ENCODE measurements at regions not wholly inside any gene's neighbourhood (a gene's known extent, or its start where the extent isn't known, plus 50 kb on each side); places are given as distances from the start of the nearest gene placed in this dataset.

DNA sequence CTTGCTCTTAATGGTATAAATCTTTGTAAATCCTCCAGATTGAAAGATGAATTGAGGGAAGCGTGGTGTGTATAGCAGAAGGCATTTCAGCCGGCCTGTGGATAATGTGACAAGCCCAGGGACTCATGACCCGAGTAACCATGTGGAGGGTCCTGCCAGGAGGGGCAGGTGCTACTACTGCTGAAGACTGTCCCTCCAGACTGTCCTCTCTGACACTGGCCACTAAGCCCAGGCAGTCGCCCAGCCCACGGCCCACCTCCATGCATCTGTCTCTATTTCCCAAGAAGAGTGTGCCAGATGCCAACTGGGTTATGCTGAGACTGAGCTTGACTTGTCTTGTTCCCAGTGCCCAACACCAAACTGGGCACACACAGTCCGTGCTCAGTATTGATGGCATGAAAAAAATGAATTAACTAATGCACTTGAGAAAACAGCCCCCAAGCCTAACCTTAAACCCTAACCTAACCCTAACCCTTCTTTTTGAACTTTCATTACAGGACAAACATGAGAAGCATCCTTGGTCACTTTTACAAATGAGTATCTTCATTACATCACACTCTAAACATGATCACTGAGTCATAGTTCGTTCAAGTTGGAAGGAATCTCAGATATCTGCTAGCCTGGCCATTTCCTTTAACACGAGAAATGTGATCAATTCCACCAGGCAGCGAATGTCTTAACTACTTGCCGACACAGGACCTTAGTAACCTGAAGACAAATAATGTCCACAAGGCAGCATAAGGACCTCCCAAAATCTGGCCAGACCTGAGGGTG is 182.2 kb upstream of the RREB1 start:
- Mint-ChIP-seq H3K4me1 (ENCODE audit: insufficient read depth, unreplicated experiment) (peaks cover 14% of the 10 kb centered on the region), H3K27ac (ENCODE audit: low read depth, unreplicated experiment) (no peak overlapping the region), H3K27me3 (ENCODE audit: insufficient read depth, unreplicated experiment) (no peaks in the 10 kb centered on the region), H3K9me3 (ENCODE audit: unreplicated experiment) (no peaks in the 10 kb centered on the region), H3K36me3 (ENCODE audit: insufficient read depth, unreplicated experiment) (no peaks in the 10 kb centered on the region), H3K4me3 (ENCODE audit: unreplicated experiment) (no peak overlapping the region)
- TF ChIP-seq CTCF (IDR thresholded peaks at IDR 0.05; ENCODE audit: unreplicated experiment) = no peak
- POLR2A ChIA-PET = no interaction called here
- DNase-seq (ENCODE audit: unreplicated experiment) = no peak
- no TSS peak for BruUV-seq (replicated peaks)
- CTCF ChIA-PET = no interaction called here
- intact Hi-C loops (cut with micrococcal nuclease) = no loop called here

GRCh38 chr6:6926856-6927255 is 180.9 kb upstream of the RREB1 start:
- CTCF ChIA-PET = interaction anchor here (0.7 to 1.0 kb wide), 2 partner anchors 250 to 252 kb away, joined by 3 to 5 read pairs; no protein-coding TSS in a partner anchor
- Mint-ChIP-seq H3K9me3 (ENCODE audit: unreplicated experiment) (no peaks in the 10 kb centered on the region), H3K36me3 (ENCODE audit: insufficient read depth, unreplicated experiment) (no peaks in the 10 kb centered on the region), H3K4me3 (ENCODE audit: unreplicated experiment) (no peak overlapping the region), H3K27me3 (ENCODE audit: insufficient read depth, unreplicated experiment) (no peaks in the 10 kb centered on the region), H3K27ac (ENCODE audit: low read depth, unreplicated experiment) (no peak overlapping the region), H3K4me1 (ENCODE audit: insufficient read depth, unreplicated experiment) (peaks cover 14% of the 10 kb centered on the region)
- TF ChIP-seq CTCF (IDR thresholded peaks at IDR 0.05; ENCODE audit: unreplicated experiment) = no peak
- intact Hi-C loops (cut with micrococcal nuclease) = no loop called here
- no peak for DNase-seq (ENCODE audit: unreplicated experiment)
- POLR2A ChIA-PET = interaction anchor here (1.1 to 1.2 kb wide), 2 partner anchors 40 to 45 kb away, joined by 3 read pairs; no protein-coding TSS in a partner anchor
- no TSS peak for BruUV-seq (replicated peaks)

GRCh38 chr6:6927521-6928361 is 180.0 kb upstream of the RREB1 start:
- ChIA-PET POLR2A (interaction anchor here (1.1 kb wide), 1 partner anchor 41 kb away, joined by 3 read pairs; no protein-coding TSS in a partner anchor), CTCF (interaction anchor here (0.6 to 0.8 kb wide), 2 partner anchors 25 to 31 kb away, joined by 3 read pairs; no protein-coding TSS in a partner anchor)
- H3K9me3 Mint-ChIP-seq (ENCODE audit: unreplicated experiment) = no peaks in the 10 kb centered on the region
- TF ChIP-seq CTCF (IDR thresholded peaks at IDR 0.05; ENCODE audit: unreplicated experiment) = no peak
- intact Hi-C loops (cut with micrococcal nuclease) = no loop called here
- no peak overlapping the region for H3K4me3 Mint-ChIP-seq (ENCODE audit: unreplicated experiment)
- no peaks in the 10 kb centered on the region for H3K36me3 Mint-ChIP-seq (ENCODE audit: insufficient read depth, unreplicated experiment)
- DNase-seq (ENCODE audit: unreplicated experiment) = no peak
- no TSS peak for BruUV-seq (replicated peaks)
- H3K4me1 Mint-ChIP-seq (ENCODE audit: insufficient read depth, unreplicated experiment) = peaks cover 14% of the 10 kb centered on the region
- no peak overlapping the region for H3K27ac Mint-ChIP-seq (ENCODE audit: low read depth, unreplicated experiment)
- no peaks in the 10 kb centered on the region for H3K27me3 Mint-ChIP-seq (ENCODE audit: insufficient read depth, unreplicated experiment)

- DNase-seq (ENCODE audit: unreplicated experiment) = no peak
- no peak for TF ChIP-seq CTCF (IDR thresholded peaks at IDR 0.05; ENCODE audit: unreplicated experiment)
- Mint-ChIP-seq H3K4me3 (ENCODE audit: unreplicated experiment) (no peak overlapping the region), H3K27me3 (ENCODE audit: insufficient read depth, unreplicated experiment) (no peaks in the 10 kb centered on the region), H3K27ac (ENCODE audit: low read depth, unreplicated experiment) (no peak overlapping the region), H3K4me1 (ENCODE audit: insufficient read depth, unreplicated experiment) (peaks cover 14% of the 10 kb centered on the region), H3K36me3 (ENCODE audit: insufficient read depth, unreplicated experiment) (no peaks in the 10 kb centered on the region), H3K9me3 (ENCODE audit: unreplicated experiment) (no peaks in the 10 kb centered on the region)
- ChIA-PET CTCF (no interaction called here), POLR2A (no interaction called here)
- no TSS peak for BruUV-seq (replicated peaks)
- intact Hi-C loops (cut with micrococcal nuclease) = no loop called here
Observed at GRCh38 chr6:6930223-6930880, 177.4 kb upstream of the RREB1 start.

All from MCF 10A (cell line).